Fibroblast of lung (primary cell): ENCODE measurements at regions not wholly inside any gene's neighbourhood (a gene's known extent, or its start where the extent isn't known, plus 50 kb on each side); places are given as distances from the start of the nearest gene placed in this dataset.

Source experiments
- DNase-seq, 2 donors: peaks; one replicate each; pipeline versions ENCODE4 v3.0.0 to v3.0.0-alpha.2; 2010; ENCODE audit warnings: low read depth in 2 of 2
- H2AFZ ChIP-seq: 2 replicates; pipeline ENCODE4 v1.5.1; 2012; ENCODE audit warnings: low read length, control low read depth, inconsistent platforms
- H3K27ac ChIP-seq: 2 replicates; pipeline ENCODE4 v1.5.1; 2011; ENCODE audit warnings: low read length, control low read depth; ENCODE audit not compliant: insufficient read depth
- H3K27me3 ChIP-seq: 2 replicates; pipeline ENCODE4 v1.5.1; 2011; ENCODE audit warnings: mild to moderate bottlenecking, low read length; ENCODE audit not compliant: control insufficient read depth, insufficient read depth
- H3K36me3 ChIP-seq: 2 replicates; pipeline ENCODE4 v1.5.1; 2011; ENCODE audit warnings: low read length; ENCODE audit not compliant: control insufficient read depth, insufficient read depth
- H3K4me1 ChIP-seq: 2 replicates; pipeline ENCODE4 v1.5.1; 2011; ENCODE audit warnings: low read length; ENCODE audit not compliant: control insufficient read depth, insufficient read depth; ENCODE audit errors: extremely low read depth
- H3K4me2 ChIP-seq: 2 replicates; pipeline ENCODE4 v1.5.1; 2011; ENCODE audit warnings: low read length, control low read depth; ENCODE audit not compliant: insufficient read depth; ENCODE audit errors: extremely low read depth
- H3K4me3 ChIP-seq, 4 experiments: fragments of 200-600 bp in 1 of 4; sonication (generic) in 1 of 4; replicated peaks in 1 of 4; 2 replicates each; pipeline ENCODE4 v1.5.1; 2011 to 2016; ENCODE audit warnings: low read length in 4 of 4, low read depth in 3 of 4, mild to moderate bottlenecking in 3 of 4, control low read depth in 2 of 4, inconsistent platforms in 1 of 4, mixed read lengths in 1 of 4; ENCODE audit not compliant: insufficient read depth in 1 of 4; ENCODE audit errors: control extremely low read depth in 1 of 4
- H3K79me2 ChIP-seq: 2 replicates; pipeline ENCODE4 v1.5.1; 2012; ENCODE audit warnings: mild to moderate bottlenecking, low read length, inconsistent platforms; ENCODE audit not compliant: control insufficient read depth, insufficient read depth
- H3K9ac ChIP-seq: 2 replicates; pipeline ENCODE4 v1.5.1; 2011; ENCODE audit warnings: mild to moderate bottlenecking, low read length, control low read depth; ENCODE audit not compliant: insufficient read depth
- H3K9me3 ChIP-seq: 2 replicates; pipeline ENCODE4 v1.5.1; 2012; ENCODE audit warnings: low read depth, low read length; ENCODE audit not compliant: control insufficient read depth, insufficient read depth
- H4K20me1 ChIP-seq: 2 replicates; pipeline ENCODE4 v1.5.1; 2011; ENCODE audit warnings: low read length; ENCODE audit not compliant: control insufficient read depth, insufficient read depth; ENCODE audit errors: extremely low read depth
- CTCF ChIP-seq, 2 donors: IDR thresholded peaks in 1 of 2; conservative IDR thresholded peaks in 1 of 2; 1 replicate in 1 of 2; 2 replicates in 1 of 2; pipeline ENCODE4 v1.5.1; 2011 to 2012; ENCODE audit warnings: low read length in 2 of 2, control low read depth in 1 of 2, inconsistent platforms in 1 of 2, low read depth in 1 of 2, mild to moderate bottlenecking in 1 of 2
- EZH2 ChIP-seq: IDR thresholded peaks from 2 replicates; pipeline ENCODE4 v1.5.1; 2012; ENCODE audit warnings: low read length, control low read depth, mild to moderate bottlenecking; ENCODE audit errors: missing control alignments

- Histone ChIP-seq H3K27me3 (no peaks in the 10 kb centered on the region), H3K79me2 (no peaks in the 10 kb centered on the region), H3K4me1 (no peaks in the 10 kb centered on the region), H3K27ac (no peak overlapping the region), H3K9ac (no peak overlapping the region), H2AFZ (no peak overlapping the region), H3K9me3 (no peaks in the 10 kb centered on the region), H3K4me2 (no peak overlapping the region), H3K4me3 (no peak overlapping the region), H3K36me3 (no peaks in the 10 kb centered on the region), H4K20me1 (no peaks in the 10 kb centered on the region)
- no peak for DNase-seq
- TF ChIP-seq EZH2 (no peak), CTCF (conservative IDR thresholded peaks at IDR 0.05 in 1 of 2, IDR thresholded peaks at IDR 0.05 in 1 of 2; ENCODE audit: low read depth in 1 of 2, low read length in 2 of 2) (no peak)
These were observed 723.1 kb downstream of the CDH11 start for GRCh38 chr16:64398793-64399192.

DNA sequence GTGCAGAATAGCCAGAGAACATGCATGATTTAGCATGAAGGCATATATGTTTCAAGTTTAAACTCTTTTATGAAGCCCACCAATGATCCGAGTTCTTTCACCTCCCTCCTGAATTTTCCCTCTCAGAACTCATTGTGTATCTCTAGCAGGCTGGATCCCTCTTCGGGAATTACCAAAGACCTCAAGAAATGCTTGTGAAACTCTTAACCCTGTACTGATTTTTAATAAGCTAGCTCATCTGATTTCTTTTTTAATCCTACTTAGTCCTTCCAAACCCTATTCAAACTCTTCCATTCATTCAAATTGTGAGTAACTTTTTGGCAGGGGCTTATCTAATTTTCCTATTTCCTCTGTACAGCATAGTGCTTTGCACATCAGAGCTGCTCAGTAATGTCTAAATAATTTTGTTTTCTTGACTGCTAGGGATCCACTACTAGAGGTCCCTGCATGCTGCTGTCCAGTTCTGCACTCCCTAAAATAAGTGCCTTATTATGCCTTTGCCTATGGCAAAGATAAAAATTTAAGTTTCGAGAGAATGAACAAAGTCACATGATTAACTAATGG, 723.8 kb downstream of the CDH11 start:
- Histone ChIP-seq H3K27me3 (no peaks in the 10 kb centered on the region), H3K79me2 (no peaks in the 10 kb centered on the region), H2AFZ (no peak overlapping the region), H4K20me1 (no peaks in the 10 kb centered on the region), H3K27ac (no peak overlapping the region), H3K4me1 (no peaks in the 10 kb centered on the region), H3K9ac (no peak overlapping the region), H3K4me3 (no peak overlapping the region), H3K9me3 (no peaks in the 10 kb centered on the region), H3K4me2 (no peak overlapping the region), H3K36me3 (no peaks in the 10 kb centered on the region)
- DNase-seq = peak; percentile 18 to 77
- TF ChIP-seq CTCF (conservative IDR thresholded peaks at IDR 0.05 in 1 of 2, IDR thresholded peaks at IDR 0.05 in 1 of 2; ENCODE audit: low read depth in 1 of 2, low read length in 2 of 2) = no peak
- no peak for TF ChIP-seq EZH2

- Histone ChIP-seq H3K79me2 (no peaks in the 10 kb centered on the region), H3K9me3 (no peaks in the 10 kb centered on the region), H2AFZ (no peak overlapping the region), H3K9ac (no peak overlapping the region), H3K27me3 (no peaks in the 10 kb centered on the region), H4K20me1 (no peaks in the 10 kb centered on the region), H3K4me2 (no peak overlapping the region), H3K27ac (no peak overlapping the region), H3K4me3 (no peak overlapping the region), H3K36me3 (no peaks in the 10 kb centered on the region), H3K4me1 (no peaks in the 10 kb centered on the region)
- peak; percentile 9 to 77 for DNase-seq
- TF ChIP-seq CTCF (conservative IDR thresholded peaks at IDR 0.05 in 1 of 2, IDR thresholded peaks at IDR 0.05 in 1 of 2; ENCODE audit: low read depth in 1 of 2, low read length in 2 of 2) (no peak), EZH2 (no peak)
These were observed 724.8 kb downstream of the CDH11 start for GRCh38 chr16:64397042-64397441.
